Mucosa of gallbladder (tissue), 1 donor: ENCODE measurements at regions not wholly inside any gene's neighbourhood (a gene's known extent, or its start where the extent isn't known, plus 50 kb on each side); places are given as distances from the start of the nearest gene placed in this dataset.

Source experiments
- DNase-seq: peaks from one replicate; pipeline ENCODE4 v3.0.0-alpha.2; 2020; ENCODE audit warnings: low spot score
- donor health status: DM: no; HTN: no; CAD: no.

GRCh38 chr2:118322406-118322805 is 234.1 kb downstream of the INSIG2 start:
- no peak for DNase-seq

GRCh38 chr2:118321432-118322105 is 233.3 kb downstream of the INSIG2 start:
- DNase-seq, result peak; percentile 61

- DNase-seq, result no peak
Measured at GRCh38 chr2:118320658-118321057, 232.4 kb downstream of the INSIG2 start.

- DNase-seq, result no peak
Measured at GRCh38 chr2:118320196-118320595, 231.9 kb downstream of the INSIG2 start.

GRCh38 chr2:118319271-118319684 is 231.0 kb downstream of the INSIG2 start:
- DNase-seq, result no peak

GRCh38 chr2:118315606-118316005 is 227.3 kb downstream of the INSIG2 start:
- no peak for DNase-seq

GRCh38 chr2:118312969-118313756 is 224.9 kb downstream of the INSIG2 start:
- DNase-seq, result no peak

GRCh38 chr2:118310681-118311429 is 222.6 kb downstream of the INSIG2 start:
- no peak for DNase-seq

GRCh38 chr2:118309946-118310680 is 221.8 kb downstream of the INSIG2 start:
- no peak for DNase-seq

GRCh38 chr2:118309257-118309945 is 221.1 kb downstream of the INSIG2 start:
- DNase-seq, result no peak

- DNase-seq, result no peak
Measured at GRCh38 chr2:118307864-118308263, 219.6 kb downstream of the INSIG2 start.

- DNase-seq, result no peak
Measured at GRCh38 chr2:118301248-118301647, 213.0 kb downstream of the INSIG2 start.

GRCh38 chr2:118300832-118301231 is 212.6 kb downstream of the INSIG2 start:
- no peak for DNase-seq

- DNase-seq, result no peak
Measured at GRCh38 chr2:118296663-118297062, 208.4 kb downstream of the INSIG2 start.

- no peak for DNase-seq
Measured at GRCh38 chr2:118295592-118296390, 207.5 kb downstream of the INSIG2 start.

- DNase-seq, result no peak
Measured at GRCh38 chr2:118294063-118294462, 205.8 kb downstream of the INSIG2 start.

- DNase-seq, result no peak
Measured at GRCh38 chr2:118292991-118293390, 204.7 kb downstream of the INSIG2 start.

GRCh38 chr2:118291251-118291880 is 203.1 kb downstream of the INSIG2 start:
- no peak for DNase-seq

- DNase-seq, result no peak
Measured at GRCh38 chr2:118290411-118291250, 202.4 kb downstream of the INSIG2 start.
